SK-N-SH (cell line): ENCODE measurements at regions not wholly inside any gene's neighbourhood (a gene's known extent, or its start where the extent isn't known, plus 50 kb on each side); places are given as distances from the start of the nearest gene placed in this dataset.
"Not testable (repeated sequence)": the region's sequence is repeated elsewhere in the genome, so short reads cannot be mapped to it uniquely, and the experiment has no call there.

Source experiments
- CTCF ChIP-seq: fragments of 200-600 bp; sonication (generic); IDR thresholded peaks from 2 replicates; pipeline ENCODE4 v1.6.1; 2017; ENCODE audit warnings: antibody characterized with exemption, mild to moderate bottlenecking, moderate library complexity
- EZH2phosphoT487 ChIP-seq: fragments of 200-600 bp; sonication (generic); IDR thresholded peaks from 2 replicates; pipeline ENCODE4 v1.6.1; 2017; ENCODE audit warnings: low read depth, mixed run types, mild to moderate bottlenecking, antibody characterized with exemption, moderate library complexity, borderline replicate concordance
- FOXM1 ChIP-seq: IDR thresholded peaks from 2 replicates; pipeline ENCODE4 v1.4.0; 2012; ENCODE audit warnings: low read depth, mild to moderate bottlenecking
- GABPA ChIP-seq: IDR thresholded peaks from 2 replicates; pipeline ENCODE4 v1.4.0; 2012; ENCODE audit warnings: low read depth, mild to moderate bottlenecking
- GATA2 ChIP-seq: sonication (generic); formaldehyde crosslinking; IDR thresholded peaks from 2 replicates; pipeline ENCODE4 v1.5.0; 2020; ENCODE audit warnings: mild to moderate bottlenecking, missing genetic modification reagents
- JUND ChIP-seq: IDR thresholded peaks from 2 replicates; pipeline ENCODE4 v1.4.0; 2012
- MAX ChIP-seq: IDR thresholded peaks from 2 replicates; pipeline ENCODE4 v1.4.0; 2012; ENCODE audit warnings: low read depth
- POLR2AphosphoS5 ChIP-seq: IDR thresholded peaks from 2 replicates; pipeline ENCODE4 v1.6.1; 2012; ENCODE audit warnings: low read depth, low read length
- RAD21 ChIP-seq: IDR thresholded peaks from 2 replicates; pipeline ENCODE4 v1.6.1; 2012; ENCODE audit warnings: mild to moderate bottlenecking, low read length
- RFX5 ChIP-seq: IDR thresholded peaks from 2 replicates; pipeline ENCODE4 v1.6.1; 2012; ENCODE audit warnings: mild to moderate bottlenecking, improper control_type of control experiment, low read length
- SMC3 ChIP-seq: IDR thresholded peaks from 2 replicates; pipeline ENCODE4 v1.6.1; 2012; ENCODE audit warnings: low read depth, low read length, improper control_type of control experiment
- TAF1 ChIP-seq: IDR thresholded peaks from 2 replicates; pipeline ENCODE4 v1.6.1; 2012; ENCODE audit warnings: low read depth, mild to moderate bottlenecking, low read length, moderate library complexity, borderline replicate concordance
- USF2 ChIP-seq: fragments of 150-350 bp; IDR thresholded peaks from 2 replicates; pipeline ENCODE4 v1.6.1; 2017; ENCODE audit warnings: antibody characterized with exemption, low read length, low read depth, borderline replicate concordance
- YY1 ChIP-seq: IDR thresholded peaks from 2 replicates; pipeline ENCODE4 v1.4.0; 2012; ENCODE audit warnings: low read depth, mild to moderate bottlenecking

DNA sequence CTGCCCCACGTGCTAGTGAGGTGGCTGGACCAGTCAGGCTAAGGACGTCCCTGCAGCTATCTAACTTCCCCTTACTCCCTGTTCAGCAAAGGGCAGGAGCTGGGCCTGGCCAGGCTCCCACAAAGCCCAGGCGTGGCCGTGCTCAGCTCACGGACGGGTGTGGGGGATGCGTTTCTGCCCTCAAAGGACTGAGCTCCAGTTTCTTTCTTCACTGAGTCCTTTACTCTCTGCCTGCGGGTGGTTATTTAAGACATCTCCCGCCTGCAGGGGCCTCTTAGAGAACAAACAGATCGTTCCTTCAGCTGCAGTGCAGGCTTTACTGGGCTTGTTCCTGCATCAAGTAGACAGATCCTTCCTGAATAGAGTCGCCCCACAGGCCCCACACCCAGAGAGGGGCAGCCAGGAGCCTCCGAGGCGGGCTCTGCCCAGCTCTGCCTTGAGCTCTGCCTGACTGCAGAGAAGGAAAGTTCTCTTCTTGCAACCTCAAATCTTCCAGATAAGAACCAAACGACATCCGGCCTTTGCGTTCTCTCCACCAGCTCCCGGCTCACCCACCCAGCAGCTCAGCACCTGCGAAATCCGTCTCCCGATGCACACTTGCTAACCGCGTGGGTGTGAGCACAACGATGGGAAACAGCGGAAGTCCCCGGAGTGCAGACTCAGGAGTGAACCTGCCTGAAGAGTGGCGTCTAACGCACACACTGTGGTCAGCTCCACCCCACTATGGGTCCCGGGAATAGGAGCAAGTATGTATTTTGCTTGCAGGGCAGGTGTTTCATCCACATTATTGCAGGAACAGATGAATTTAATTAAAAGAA is 460.0 kb downstream of the PREX1 start:
- not testable (repeated sequence) for TF ChIP-seq CTCF; SMC3; POLR2AphosphoS5; USF2; RFX5; RAD21; EZH2phosphoT487; YY1; MAX; FOXM1; GABPA; GATA2 (CRISPR knock-in tag); TAF1; JUND
